Ovary (tissue), 3 donors: ENCODE measurements at regions not wholly inside any gene's neighbourhood (a gene's known extent, or its start where the extent isn't known, plus 50 kb on each side); places are given as distances from the start of the nearest gene placed in this dataset.

Source experiments
- CTCF ChIP-seq, 3 donors: fragments of 450-650 bp in 2 of 3; fragments of 200-600 bp in 1 of 3; IDR thresholded peaks; one replicate each; pipeline versions ENCODE4 v1.5.1 to v1.8.0; 2016 to 2022; ENCODE audit warnings: antibody characterized with exemption in 3 of 3, mild to moderate bottlenecking in 1 of 3
- POLR2A ChIP-seq: fragments of 450-650 bp; IDR thresholded peaks from one replicate; pipeline ENCODE4 v1.6.1; 2017; ENCODE audit warnings: antibody characterized with exemption, mild to moderate bottlenecking, moderate library complexity
- donor health status: DM: no; HTN: no; CAD: no.

- TF ChIP-seq CTCF (IDR thresholded peaks at IDR 0.05): no peak
- no peak for TF ChIP-seq POLR2A
These were observed 103.7 kb upstream of the MAX start for GRCh38 chr14:65206078-65206447.
